Skeletal muscle tissue (tissue), 3 donors: ENCODE measurements at regions not wholly inside any gene's neighbourhood (a gene's known extent, or its start where the extent isn't known, plus 50 kb on each side); places are given as distances from the start of the nearest gene placed in this dataset.

ENCODE experiments used
- H3K27ac ChIP-seq: one replicate; pipeline ENCODE4 v1.7.0; 2013; ENCODE audit warnings: mild to moderate bottlenecking, low read depth, low read length, inconsistent platforms
- H3K27me3 ChIP-seq, 3 donors: one replicate each; pipeline ENCODE4 v1.7.0; 2013; ENCODE audit warnings: low read length in 3 of 3; ENCODE audit not compliant: control insufficient read depth in 3 of 3, insufficient read depth in 3 of 3
- H3K36me3 ChIP-seq, 3 donors: one replicate each; pipeline ENCODE4 v1.7.0; 2013; ENCODE audit warnings: low read length in 3 of 3; ENCODE audit not compliant: control insufficient read depth in 3 of 3, insufficient read depth in 3 of 3
- H3K4me1 ChIP-seq, 3 donors: one replicate each; pipeline ENCODE4 v1.7.0; 2013; ENCODE audit warnings: low read length in 3 of 3, mild to moderate bottlenecking in 3 of 3; ENCODE audit not compliant: control insufficient read depth in 3 of 3, insufficient read depth in 3 of 3
- H3K4me3 ChIP-seq, 3 donors: one replicate each; pipeline ENCODE4 v1.7.0; 2013; ENCODE audit warnings: low read length in 3 of 3
- H3K9ac ChIP-seq, 3 donors: one replicate each; pipeline ENCODE4 v1.7.0; 2013; ENCODE audit warnings: low read length in 3 of 3, mild to moderate bottlenecking in 3 of 3, moderate library complexity in 2 of 3, low read depth in 1 of 3
- H3K9me3 ChIP-seq, 3 donors: one replicate each; pipeline ENCODE4 v1.7.0; 2013; ENCODE audit warnings: low read length in 3 of 3; ENCODE audit not compliant: control insufficient read depth in 3 of 3
- donor health status: Osteomylitis.

DNA sequence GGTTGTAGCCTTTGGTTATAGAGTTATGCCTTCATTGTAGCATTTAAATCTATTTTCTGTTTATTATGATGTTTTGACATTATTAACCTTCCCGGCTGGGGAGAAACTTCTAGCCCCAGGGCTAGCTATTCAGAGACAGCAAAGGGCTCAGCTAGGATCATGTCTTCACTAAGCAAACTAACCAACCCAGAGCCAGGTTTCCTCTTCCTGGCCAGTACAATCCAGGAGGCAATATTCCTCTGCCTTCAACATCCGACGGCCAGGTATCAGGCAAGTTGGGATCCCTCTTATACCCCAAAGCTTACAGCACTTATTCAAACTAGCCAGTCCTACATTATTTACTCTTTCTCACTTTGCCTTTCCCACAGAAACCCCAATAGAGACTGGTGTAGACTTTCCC is 1060.7 kb upstream of the GHITM start:
- Histone ChIP-seq H3K36me3 (no peaks in the 10 kb centered on the region), H3K9me3 (no peaks in the 10 kb centered on the region), H3K27ac (no peak overlapping the region), H3K4me3 (no peak overlapping the region), H3K27me3 (no peaks in the 10 kb centered on the region), H3K9ac (no peak overlapping the region), H3K4me1 (no peaks in the 10 kb centered on the region)

DNA sequence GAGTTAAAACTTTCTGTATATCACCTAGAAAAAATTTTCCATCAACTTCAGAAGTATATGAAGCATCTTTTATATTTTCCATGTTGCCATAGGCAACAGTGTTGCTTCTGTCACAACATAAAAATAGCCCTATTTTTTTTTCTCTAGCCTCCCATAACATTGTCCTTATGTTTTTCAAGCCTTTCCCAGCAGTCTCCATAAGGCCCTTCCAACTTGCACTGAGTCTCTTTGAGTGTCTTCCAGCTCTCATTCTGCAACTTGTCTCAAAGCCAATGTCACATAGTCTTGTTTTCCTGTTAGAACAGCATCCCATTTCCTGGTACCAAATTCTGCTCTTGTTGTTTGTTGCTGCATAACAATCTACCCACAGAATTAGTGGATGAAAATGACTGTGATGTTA is 1055.5 kb upstream of the GHITM start:
- Histone ChIP-seq H3K36me3 (no peaks in the 10 kb centered on the region), H3K9me3 (no peaks in the 10 kb centered on the region), H3K27ac (no peak overlapping the region), H3K9ac (no peak overlapping the region), H3K4me3 (no peak overlapping the region), H3K27me3 (no peaks in the 10 kb centered on the region), H3K4me1 (no peaks in the 10 kb centered on the region)

DNA sequence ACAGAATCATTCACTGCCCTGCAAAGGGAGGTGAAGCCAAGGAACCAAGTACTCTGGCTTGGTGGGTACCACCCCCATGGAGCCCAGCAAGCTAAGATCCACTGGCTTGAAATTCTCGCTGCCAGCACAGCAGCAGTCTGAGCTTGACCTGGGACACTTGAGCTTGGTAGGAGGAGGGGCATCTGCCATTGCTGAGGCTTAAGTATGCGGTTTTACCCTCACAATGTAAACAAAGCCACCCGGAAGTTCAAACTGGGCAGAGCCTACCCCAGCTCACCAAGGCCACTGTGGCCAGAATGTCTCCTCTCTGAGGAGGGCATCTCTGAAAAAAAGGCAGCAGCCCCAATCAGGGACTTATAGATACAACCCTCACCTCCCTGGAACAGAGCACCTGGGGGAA is 1050.0 kb upstream of the GHITM start:
- Histone ChIP-seq H3K27me3 (no peaks in the 10 kb centered on the region), H3K4me3 (no peak overlapping the region)

DNA sequence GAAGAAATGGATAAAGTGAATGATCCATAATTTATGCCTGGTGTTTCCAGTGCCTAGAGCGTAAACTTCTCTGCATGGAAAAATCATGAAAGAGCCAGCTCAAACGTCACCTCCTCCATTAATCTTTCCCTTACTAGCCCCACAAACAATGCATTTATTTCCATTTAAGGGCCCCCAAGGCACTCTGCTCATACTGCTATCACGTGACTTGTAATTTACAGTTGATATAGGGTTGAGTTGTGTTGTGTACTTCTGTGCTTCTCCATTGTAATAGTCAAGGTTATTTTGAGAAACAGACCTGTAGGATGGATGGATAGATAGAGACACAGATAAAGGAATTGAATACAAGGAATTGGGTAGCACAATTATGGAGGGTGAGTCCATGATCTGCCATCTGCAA is 1034.7 kb upstream of the GHITM start:
- H3K9me3 ChIP-seq = no peaks in the 10 kb centered on the region
- H3K9ac ChIP-seq = no peak overlapping the region
- H3K4me1 ChIP-seq = no peaks in the 10 kb centered on the region
- no peak overlapping the region for H3K27ac ChIP-seq
- H3K4me3 ChIP-seq = no peak overlapping the region
- no peaks in the 10 kb centered on the region for H3K36me3 ChIP-seq
- H3K27me3 ChIP-seq = no peaks in the 10 kb centered on the region

More for the DNA sequence above, 1050.0 kb upstream of the GHITM start:
- Histone ChIP-seq H3K9ac (no peak overlapping the region), H3K36me3 (no peaks in the 10 kb centered on the region), H3K27ac (no peak overlapping the region), H3K9me3 (no peaks in the 10 kb centered on the region), H3K4me1 (no peaks in the 10 kb centered on the region)

DNA sequence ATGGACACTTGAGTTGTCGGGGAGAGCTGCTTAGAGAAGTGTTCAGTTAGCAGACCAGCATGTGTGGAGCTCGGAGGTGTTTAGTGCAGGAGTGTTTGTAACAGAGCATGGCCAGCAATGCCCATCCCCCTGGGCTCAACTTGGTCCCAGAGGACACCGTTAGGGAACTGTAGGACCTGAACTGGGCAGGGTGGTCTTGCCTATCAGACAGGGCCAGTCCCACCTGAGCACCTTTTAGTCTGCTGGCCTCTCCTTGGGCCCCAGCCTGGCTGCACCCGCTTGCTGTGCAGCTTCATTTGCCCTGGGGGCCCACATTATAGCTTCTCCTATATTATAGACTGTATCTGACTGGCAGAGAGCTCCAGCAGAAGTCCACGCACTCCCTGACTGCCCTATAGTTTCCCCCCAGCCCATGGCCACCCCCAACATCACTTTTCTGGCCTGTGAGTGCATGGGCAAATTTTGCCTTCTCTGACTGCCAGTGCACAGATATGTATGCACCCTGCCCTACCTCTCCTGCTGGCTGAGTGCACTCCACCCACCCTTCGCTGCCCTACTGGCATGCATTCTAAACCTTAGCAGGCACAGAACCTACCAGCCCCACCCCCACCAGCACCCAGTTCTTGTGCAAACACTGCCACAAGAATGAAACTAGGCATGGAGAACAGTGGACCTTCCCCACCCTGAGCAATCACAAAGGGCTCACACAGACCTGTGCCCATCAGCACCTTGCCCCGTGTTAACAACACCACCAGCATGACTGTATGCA is 1030.6 kb upstream of the GHITM start:
- no peaks in the 10 kb centered on the region for H3K4me1 ChIP-seq
- H3K4me3 ChIP-seq = no peak overlapping the region
- H3K36me3 ChIP-seq = no peaks in the 10 kb centered on the region
- H3K9ac ChIP-seq = no peak overlapping the region
- H3K27me3 ChIP-seq = no peaks in the 10 kb centered on the region
- peaks cover 0 to 11% (median 0%) of the 10 kb centered on the region in 3 donors for H3K9me3 ChIP-seq
- no peak overlapping the region for H3K27ac ChIP-seq

DNA sequence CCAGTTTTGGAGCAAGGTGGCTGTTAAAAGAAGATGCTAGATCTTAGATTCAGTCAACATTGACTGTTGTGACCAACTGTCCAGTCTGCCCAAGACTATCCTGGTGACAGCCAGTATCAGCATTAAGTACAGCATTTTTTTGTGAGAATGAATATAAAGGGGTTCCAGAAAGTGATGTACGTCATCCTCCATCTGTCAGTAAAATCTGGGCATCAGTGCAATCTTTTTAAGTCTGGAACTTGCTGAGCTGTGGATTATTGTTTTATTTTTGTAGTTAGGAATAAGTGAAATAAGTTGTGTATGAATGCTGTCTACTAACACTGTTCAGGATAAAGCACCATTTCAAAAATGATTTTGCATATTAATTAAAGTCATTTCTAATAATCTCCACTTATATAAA is 1020.0 kb upstream of the GHITM start:
- Histone ChIP-seq H3K9ac (no peak overlapping the region), H3K27ac (no peak overlapping the region), H3K36me3 (no peaks in the 10 kb centered on the region), H3K4me1 (no peaks in the 10 kb centered on the region), H3K27me3 (no peaks in the 10 kb centered on the region), H3K9me3 (no peaks in the 10 kb centered on the region), H3K4me3 (no peak overlapping the region)

DNA sequence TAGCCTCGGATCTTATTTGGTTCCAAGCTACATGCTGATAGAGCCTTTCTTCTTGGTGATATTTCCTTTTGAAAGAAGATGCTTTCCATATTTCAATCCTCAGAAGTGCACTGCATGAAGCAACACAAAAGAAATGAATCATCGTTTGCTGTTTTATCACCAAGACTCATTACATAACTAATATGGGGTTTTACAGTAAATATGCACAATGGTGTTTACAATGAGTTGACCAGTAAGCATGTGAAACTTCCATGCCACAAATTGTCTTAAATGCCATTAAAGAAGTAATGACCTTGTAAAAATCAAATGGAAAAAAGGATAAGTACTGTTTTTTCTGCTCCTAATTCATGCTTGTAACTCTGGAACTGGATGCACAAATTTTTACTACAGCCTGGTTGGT is 1017.0 kb upstream of the GHITM start:
- H3K27ac ChIP-seq = no peak overlapping the region
- H3K9ac ChIP-seq = no peak overlapping the region
- H3K36me3 ChIP-seq = no peaks in the 10 kb centered on the region
- H3K4me1 ChIP-seq = no peaks in the 10 kb centered on the region
- H3K9me3 ChIP-seq = no peaks in the 10 kb centered on the region
- no peaks in the 10 kb centered on the region for H3K27me3 ChIP-seq
- no peak overlapping the region for H3K4me3 ChIP-seq

DNA sequence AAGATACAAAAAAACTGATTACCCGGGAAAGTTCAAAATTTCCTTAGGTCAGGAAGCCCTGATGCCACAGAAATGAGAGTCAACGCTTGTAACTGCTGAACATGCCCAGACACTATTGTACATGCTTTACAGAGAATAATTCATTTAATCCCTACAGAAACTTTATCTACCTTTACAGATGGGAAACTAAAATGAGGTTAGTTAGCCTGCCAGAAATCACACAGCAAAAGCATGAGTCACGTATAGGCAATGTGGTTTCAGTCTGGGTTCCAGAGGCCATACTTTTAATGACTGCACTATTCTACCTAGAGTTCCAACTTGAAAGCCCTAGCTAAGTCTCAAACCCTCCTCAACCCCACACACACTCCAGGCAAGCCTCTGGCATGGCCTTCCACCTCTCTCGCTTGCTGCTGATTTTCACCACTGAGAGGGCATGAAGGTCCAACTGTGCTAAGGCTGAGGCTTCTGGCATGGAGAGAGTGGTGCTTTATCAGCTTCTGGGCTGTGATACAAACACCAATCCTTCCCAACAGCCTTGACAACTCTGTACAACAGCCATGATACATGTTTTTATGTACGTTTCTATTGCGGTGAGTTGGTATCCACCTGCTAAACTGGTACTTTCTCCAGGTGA is 1011.2 kb upstream of the GHITM start:
- no peak overlapping the region for H3K9ac ChIP-seq

DNA sequence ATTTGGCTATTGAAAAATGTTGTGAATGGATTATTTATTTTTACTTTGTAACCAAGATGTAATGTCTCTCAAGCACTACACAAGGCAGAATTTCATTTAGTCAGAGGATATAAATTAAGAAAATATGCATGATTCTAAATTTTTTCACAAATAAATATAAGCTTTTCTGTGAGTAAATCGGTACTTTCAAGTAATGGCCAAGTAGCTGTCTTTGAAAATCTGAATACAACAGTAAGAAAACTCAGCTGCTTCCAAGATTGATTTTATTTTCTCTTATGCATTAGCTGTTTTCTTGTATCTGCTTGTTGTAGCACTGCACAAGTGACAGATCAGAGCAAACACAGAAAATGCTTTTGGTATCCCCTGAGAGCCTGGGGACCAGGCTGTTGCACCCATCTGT is 998.5 kb upstream of the GHITM start:
- H3K4me3 ChIP-seq = no peak overlapping the region
- H3K36me3 ChIP-seq = no peaks in the 10 kb centered on the region
- H3K27me3 ChIP-seq = no peaks in the 10 kb centered on the region
- no peaks in the 10 kb centered on the region for H3K9me3 ChIP-seq
- no peak overlapping the region for H3K27ac ChIP-seq
- no peaks in the 10 kb centered on the region for H3K4me1 ChIP-seq
- no peak overlapping the region for H3K9ac ChIP-seq

More for the DNA sequence above, 1011.2 kb upstream of the GHITM start:
- Histone ChIP-seq H3K4me3 (no peak overlapping the region), H3K27me3 (no peaks in the 10 kb centered on the region), H3K9me3 (peaks cover 0 to 4% (median 0%) of the 10 kb centered on the region in 3 donors), H3K27ac (no peak overlapping the region), H3K4me1 (no peaks in the 10 kb centered on the region), H3K36me3 (no peaks in the 10 kb centered on the region)

DNA sequence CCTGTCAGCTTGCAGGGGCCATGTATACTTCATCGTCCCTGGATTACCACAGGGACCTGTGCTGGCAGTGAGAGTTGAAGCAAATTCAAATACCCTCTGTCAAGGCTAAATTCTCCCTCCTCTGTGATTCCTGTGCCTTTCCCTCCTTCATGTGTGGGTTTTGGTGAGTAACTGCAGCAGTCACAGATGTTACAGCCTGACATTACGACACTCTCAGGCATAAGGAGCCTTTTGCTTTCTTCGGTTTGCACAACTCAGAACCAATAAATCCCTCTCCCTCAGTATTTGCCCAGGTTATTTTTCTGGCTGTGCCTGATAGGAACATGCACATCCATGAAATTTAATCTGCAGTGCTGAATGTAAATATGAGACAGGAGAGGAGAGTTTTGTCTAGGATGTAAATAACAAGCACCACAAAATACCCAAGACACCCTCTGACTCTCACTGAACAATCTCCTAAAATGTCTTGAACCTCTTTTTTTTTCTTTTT is 997.2 kb upstream of the GHITM start:
- Histone ChIP-seq H3K27ac (no peak overlapping the region), H3K4me1 (no peaks in the 10 kb centered on the region), H3K36me3 (no peaks in the 10 kb centered on the region), H3K27me3 (no peaks in the 10 kb centered on the region), H3K9ac (no peak overlapping the region), H3K9me3 (no peaks in the 10 kb centered on the region), H3K4me3 (no peak overlapping the region)
